ENCODE measurements at regions not wholly inside any gene's neighbourhood (a gene's known extent, or its start where the extent isn't known, plus 50 kb on each side); places are given as distances from the start of the nearest gene placed in this dataset.

DNA sequence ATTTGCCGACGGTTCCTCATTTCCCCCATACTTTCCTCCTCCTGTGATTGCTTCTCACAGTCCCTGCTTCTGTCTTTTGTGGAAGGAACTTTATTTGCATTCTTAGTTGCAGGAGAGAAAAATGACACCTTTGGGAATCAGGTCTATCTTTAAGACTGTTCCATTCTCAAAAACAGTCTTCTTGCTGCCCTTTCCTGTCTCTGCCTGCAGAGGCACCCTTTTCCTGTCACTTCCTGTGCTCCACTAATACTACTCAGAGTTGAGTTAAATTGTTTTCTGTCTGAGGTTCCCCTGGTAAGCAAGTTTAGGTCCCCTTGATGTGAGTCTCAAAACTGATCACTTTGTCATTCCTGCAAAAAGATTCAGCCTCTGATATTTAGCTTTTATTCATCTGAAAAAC is 208.8 kb upstream of the CLNK start:
- TF ChIP-seq, protein P1, sequence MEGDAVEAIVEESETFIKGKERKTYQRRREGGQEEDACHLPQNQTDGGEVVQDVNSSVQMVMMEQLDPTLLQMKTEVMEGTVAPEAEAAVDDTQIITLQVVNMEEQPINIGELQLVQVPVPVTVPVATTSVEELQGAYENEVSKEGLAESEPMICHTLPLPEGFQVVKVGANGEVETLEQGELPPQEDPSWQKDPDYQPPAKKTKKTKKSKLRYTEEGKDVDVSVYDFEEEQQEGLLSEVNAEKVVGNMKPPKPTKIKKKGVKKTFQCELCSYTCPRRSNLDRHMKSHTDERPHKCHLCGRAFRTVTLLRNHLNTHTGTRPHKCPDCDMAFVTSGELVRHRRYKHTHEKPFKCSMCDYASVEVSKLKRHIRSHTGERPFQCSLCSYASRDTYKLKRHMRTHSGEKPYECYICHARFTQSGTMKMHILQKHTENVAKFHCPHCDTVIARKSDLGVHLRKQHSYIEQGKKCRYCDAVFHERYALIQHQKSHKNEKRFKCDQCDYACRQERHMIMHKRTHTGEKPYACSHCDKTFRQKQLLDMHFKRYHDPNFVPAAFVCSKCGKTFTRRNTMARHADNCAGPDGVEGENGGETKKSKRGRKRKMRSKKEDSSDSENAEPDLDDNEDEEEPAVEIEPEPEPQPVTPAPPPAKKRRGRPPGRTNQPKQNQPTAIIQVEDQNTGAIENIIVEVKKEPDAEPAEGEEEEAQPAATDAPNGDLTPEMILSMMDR (IDR thresholded peaks at IDR 0.05; ENCODE audit: borderline replicate concordance, control extremely low read depth, extremely low read depth, insufficient read depth, missing control alignments): peak; percentile 28
- peak; percentile 15 for DNase-seq (ENCODE audit: low spot score)
- in situ Hi-C loops (cut with MboI; ENCODE audit: low sequenced_read_pairs, unreplicated experiment): no loop called here

DNA sequence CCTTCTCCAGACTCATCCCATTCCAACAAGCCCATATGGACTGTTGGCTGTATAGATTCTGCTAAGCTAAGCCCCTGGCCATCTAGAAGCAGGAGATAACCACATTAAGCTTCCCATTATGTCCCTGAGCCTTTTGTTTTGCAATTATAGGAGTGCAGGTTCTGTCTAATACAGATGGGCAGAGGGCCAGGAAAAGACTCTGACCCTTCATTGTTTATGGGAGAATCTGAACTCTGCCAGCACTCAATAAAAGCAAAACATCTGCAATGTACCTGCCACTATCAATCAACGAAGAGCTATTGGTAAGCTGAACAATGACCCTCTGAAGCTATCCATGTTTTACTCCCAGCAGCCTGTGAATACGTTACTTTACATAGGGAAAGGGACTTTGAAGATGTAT is 207.3 kb upstream of the CLNK start:
- TF ChIP-seq, protein P1 (IDR thresholded peaks at IDR 0.05; ENCODE audit: borderline replicate concordance, control extremely low read depth, extremely low read depth, insufficient read depth, missing control alignments): no peak
- no peak for DNase-seq (ENCODE audit: low spot score)
- in situ Hi-C loops (cut with MboI; ENCODE audit: low sequenced_read_pairs, unreplicated experiment): no loop called here

DNA sequence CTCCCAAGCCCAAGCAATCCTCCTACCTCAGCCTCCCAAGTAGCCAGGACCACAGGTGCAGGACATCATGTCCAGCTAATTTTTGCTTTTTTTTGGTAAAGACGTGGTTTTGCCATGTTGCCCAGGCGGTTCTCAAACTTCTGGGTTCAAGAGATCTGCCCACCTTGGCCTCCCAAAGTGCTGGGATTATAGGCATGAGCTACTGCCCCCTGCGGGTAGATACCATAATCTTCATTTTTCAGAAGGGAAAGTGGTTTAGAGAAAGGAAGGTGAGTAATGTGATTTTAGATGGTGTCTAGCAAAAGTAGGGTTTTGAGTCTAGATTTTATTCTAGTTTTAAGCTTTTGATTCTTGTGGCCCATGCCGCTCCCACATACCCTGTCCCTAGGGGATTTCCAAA is 205.3 kb upstream of the CLNK start:
- in situ Hi-C loops (cut with MboI; ENCODE audit: low sequenced_read_pairs, unreplicated experiment): no loop called here
- no peak for DNase-seq (ENCODE audit: low spot score)
- TF ChIP-seq, protein P1 (IDR thresholded peaks at IDR 0.05; ENCODE audit: borderline replicate concordance, control extremely low read depth, extremely low read depth, insufficient read depth, missing control alignments): no peak

DNA sequence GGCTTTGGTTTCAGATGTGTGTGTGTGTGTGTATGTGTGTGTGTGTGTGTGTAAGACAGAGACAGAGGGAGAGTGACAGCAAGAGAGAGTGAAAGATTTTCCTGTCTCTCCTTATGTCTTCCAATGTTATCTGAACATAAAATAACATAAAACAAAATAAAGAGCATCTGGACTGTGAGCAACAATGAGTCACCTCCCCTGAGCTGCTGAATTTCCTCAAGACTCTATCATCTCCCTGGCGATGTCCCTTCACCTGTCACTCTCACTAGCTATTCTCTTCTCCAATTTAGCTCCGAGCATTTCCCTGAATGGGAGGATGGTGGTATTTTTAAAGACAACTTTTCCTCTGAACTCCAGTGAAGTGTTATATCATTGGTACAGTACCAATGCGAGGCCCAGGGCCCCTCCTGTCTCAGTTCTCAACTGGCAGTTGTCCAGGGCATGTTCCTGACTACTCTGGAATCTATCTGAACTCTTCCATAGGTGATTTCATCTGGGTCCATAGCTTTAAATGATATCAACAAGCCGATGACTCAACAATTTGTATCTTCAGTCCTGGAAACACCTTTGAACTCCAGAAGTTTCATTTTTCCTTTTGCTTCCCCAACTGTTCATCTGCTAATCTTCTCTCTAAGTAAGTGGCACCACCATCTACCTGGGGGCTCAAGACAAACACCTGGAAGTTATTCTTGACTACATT is 195.0 kb upstream of the CLNK start:
- in situ Hi-C loops (cut with MboI; ENCODE audit: low sequenced_read_pairs, unreplicated experiment): no loop called here
- DNase-seq (ENCODE audit: low spot score): no peak
- TF ChIP-seq, protein P1 (IDR thresholded peaks at IDR 0.05; ENCODE audit: borderline replicate concordance, control extremely low read depth, extremely low read depth, insufficient read depth, missing control alignments): no peak

DNA sequence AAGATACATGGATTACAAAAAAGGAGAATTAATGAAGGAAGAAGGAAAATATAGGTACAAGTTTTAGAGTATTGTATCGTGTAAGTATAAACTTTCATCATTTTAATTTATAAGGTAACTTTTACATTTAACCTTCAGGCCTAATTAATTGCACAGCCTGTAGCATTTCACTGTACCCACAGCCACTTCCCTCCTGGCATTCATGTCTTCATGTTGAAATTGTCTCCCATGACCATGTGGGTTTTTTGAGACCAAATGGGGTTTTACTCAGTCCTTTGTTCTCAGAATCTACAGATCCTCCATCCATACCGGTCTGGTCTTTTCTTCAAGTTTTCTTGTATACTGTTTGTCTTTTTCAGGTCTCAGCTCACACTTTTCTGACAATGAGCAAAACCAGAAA is 194.3 kb upstream of the CLNK start:
- TF ChIP-seq, protein P1 (IDR thresholded peaks at IDR 0.05; ENCODE audit: borderline replicate concordance, control extremely low read depth, extremely low read depth, insufficient read depth, missing control alignments): no peak
- DNase-seq (ENCODE audit: low spot score): no peak
- in situ Hi-C loops (cut with MboI; ENCODE audit: low sequenced_read_pairs, unreplicated experiment): no loop called here

DNA sequence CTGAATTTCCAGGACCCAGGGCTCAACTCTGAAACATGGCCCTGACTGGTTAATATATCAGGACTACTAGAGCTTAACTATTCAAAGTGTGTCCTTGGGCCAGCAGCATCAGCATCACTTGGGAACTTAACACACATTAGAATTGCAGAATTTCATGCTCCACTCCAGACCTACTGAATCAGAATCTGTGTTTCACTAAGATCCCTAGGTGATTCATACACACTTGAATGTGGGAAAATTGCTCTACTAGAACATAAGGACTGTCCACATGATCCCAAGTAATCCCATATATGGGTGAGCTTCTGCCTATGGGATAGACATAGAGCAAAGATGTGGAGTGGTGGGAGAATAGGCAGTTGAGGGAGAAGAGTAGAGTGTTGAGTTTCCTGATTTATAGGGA is 192.5 kb upstream of the CLNK start:
- TF ChIP-seq, protein P1 (IDR thresholded peaks at IDR 0.05; ENCODE audit: borderline replicate concordance, control extremely low read depth, extremely low read depth, insufficient read depth, missing control alignments): no peak
- DNase-seq (ENCODE audit: low spot score): no peak
- in situ Hi-C loops (cut with MboI; ENCODE audit: low sequenced_read_pairs, unreplicated experiment): no loop called here
